HCT116 (cell line): ENCODE measurements at regions not wholly inside any gene's neighbourhood (a gene's known extent, or its start where the extent isn't known, plus 50 kb on each side); places are given as distances from the start of the nearest gene placed in this dataset.

Experiments
- CTCF ChIP-seq, 3 experiments: fragments of 200-600 bp in 1 of 3; sonication (generic) in 1 of 3; IDR thresholded peaks in 2 of 3; conservative IDR thresholded peaks in 1 of 3; 2 replicates each; pipeline ENCODE4 v1.5.1; 2012 to 2017; ENCODE audit warnings: low read depth in 2 of 3, low read length in 2 of 3, antibody characterized with exemption in 1 of 3, borderline replicate concordance in 1 of 3, control low read depth in 1 of 3, mild to moderate bottlenecking in 1 of 3, mixed read lengths in 1 of 3, mixed run types in 1 of 3, moderate library complexity in 1 of 3; ENCODE audit not compliant: insufficient read depth in 1 of 3
- POLR2AphosphoS5 ChIP-seq: IDR thresholded peaks from 2 replicates; pipeline ENCODE4 v1.6.1; 2011; ENCODE audit warnings: mild to moderate bottlenecking, low read depth, low read length, moderate library complexity
- REST ChIP-seq: IDR thresholded peaks from 2 replicates; pipeline ENCODE4 v1.6.1; 2012; ENCODE audit warnings: low read depth

GRCh38 chr7:69276011-69276729 lies 322.1 kb upstream of the AUTS2 start:
- TF ChIP-seq CTCF (IDR thresholded peaks at IDR 0.05 in 2 of 3, conservative IDR thresholded peaks at IDR 0.05 in 1 of 3; ENCODE audit: borderline replicate concordance in 1 of 3, insufficient read depth in 1 of 3, low read depth in 2 of 3, low read length in 2 of 3) (no peak), REST (no peak), POLR2AphosphoS5 (no peak)
